ENCODE measurements at regions not wholly inside any gene's neighbourhood (a gene's known extent, or its start where the extent isn't known, plus 50 kb on each side); places are given as distances from the start of the nearest gene placed in this dataset.
A peak's percentile ranks its signal among the peaks of the same experiment; 100 is the strongest.

DNA sequence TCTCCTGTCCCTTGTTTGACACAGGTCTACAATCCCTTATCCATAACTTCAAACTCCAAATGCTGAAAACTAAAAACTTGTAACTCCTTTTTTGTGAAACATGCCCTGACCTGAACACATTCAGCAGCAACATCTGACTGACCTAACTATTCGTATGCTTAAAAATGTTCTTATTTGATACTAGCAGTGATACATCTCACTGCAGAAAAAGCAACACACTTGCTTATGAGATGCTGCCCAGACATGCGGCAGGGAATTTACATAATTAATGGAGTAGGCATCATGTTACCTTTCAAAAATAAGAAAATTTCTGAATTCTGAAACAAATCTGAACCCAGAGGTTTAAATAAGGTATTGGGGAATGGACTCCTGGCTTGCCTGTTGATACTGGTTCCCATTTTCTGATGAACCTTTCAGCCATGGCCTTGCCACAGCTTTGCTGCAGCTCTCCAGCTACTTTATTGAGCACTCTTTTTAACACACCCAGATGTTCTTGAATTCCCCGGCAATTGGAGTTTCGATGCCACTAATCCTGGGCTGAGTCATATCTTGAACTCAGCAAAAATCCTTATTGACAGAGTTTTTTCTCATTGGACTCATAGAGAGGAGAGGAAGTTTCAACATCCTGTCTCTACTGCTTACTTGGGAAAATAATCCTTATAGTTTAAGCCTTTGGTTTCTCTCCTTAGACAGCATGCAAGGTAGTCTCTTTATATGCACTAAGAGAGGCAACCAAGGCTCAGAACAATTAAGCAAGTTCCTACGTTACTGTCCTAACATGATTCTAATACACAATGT, 296.6 kb upstream of the LMCD1 start:
- DNase-seq = no peak

DNA sequence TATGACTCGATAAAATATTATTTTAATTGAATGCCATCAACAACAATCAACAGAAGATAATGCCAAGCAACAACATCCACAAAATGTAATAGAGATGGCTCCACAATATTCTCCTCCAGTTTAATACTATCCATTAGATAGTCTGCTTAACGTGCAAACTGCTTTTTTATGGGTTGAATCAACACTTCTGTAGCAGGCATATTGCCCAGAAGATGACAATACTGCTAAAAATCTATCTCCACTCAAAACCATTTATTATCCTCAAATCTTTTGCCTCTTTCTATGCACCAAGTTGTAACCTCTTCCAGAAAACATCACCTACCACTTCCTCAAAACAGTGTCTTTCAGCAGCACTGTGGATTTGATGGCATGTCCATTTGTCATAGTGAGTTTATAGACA, 295.7 kb upstream of the LMCD1 start:
- no peak for DNase-seq

DNA sequence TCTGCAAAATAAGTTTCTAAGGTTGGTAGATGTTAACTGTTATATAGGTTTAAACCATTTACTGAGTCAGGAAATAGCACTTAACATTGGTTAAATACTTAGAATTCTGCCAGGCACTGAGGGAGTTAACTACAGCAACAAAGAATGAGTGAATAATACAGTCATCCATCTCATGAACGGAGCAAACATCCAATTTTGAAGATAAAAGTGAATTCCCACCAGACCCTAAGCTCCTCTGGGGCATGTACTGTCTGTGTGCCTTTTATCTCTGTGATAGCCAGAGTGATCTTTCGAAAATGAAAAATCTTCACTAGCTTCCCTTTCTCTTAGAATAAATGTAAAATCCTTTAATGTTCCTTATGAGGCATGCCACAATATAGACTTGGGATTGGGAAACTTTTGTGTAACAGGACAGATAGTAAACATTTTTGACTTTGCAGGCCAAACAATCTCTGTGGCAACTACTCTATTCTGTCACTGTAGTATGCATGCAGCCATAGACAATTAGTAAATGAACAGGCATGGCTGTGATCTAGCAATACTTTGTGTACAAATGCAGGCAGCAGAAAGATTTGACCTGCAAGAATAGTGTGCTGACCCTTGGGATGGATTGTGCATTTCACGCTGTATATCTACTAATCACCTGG, 294.5 kb upstream of the LMCD1 start:
- no peak for DNase-seq

DNA sequence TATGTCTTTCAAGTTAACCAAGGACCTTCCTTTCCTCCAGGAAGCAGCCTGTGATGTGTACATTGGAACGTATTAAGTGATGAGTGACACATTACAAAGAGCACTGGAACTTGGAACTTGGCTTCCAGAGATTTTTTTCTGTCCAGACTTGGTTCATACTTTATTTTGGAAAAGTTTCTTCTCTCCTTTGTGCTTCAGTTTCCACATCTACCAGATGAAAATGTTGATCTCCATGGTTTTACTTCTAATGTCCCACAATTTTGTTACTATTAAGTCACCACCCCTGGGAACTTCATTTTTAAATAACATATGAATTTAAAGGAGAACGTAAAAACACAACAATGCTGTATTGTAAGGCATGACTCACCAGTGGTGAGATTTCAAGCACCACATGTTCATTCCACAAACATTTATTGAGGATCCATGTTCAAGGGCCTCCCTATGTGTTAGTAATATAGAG, 290.7 kb upstream of the LMCD1 start:
- DNase-seq = no peak

DNA sequence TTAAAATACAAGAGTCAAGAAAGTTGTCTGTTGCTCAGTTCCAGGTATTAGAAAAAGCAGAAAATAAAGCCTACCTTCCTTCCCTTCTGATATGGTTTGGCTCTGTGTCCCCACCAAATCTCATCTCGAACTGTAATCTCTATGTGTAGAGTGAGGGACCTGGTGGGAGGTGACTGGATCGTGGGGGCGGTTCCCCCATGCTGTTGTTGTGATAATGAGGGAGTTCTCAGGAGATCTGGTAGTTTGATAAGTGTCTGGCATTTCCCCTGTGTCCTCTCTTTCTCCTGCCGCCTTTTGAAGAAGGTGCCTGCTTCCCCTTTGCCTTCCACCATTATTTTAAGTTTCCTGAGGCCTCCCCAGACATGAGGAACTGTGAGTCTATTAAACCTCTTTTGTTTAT, 288.8 kb upstream of the LMCD1 start:
- no peak for DNase-seq

DNA sequence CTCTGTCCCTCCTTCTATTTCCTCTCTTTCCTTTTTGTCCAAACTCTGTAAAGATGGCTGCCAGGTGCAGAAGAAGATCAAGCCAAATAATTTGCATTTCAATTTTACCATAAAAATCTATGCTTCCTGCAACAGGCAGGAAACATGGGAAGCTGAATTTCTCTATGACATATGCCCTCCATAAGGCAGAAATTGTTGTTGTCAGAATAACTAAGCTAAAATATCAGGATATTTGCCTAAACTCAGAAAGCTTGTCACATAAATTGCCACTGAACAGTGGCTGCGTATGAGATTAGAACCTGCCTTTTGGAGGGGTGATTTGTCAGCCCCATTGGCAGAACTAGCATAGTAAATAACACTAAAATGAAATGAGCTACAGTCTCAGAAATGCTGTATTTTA, 288.3 kb upstream of the LMCD1 start:
- DNase-seq = no peak

DNA sequence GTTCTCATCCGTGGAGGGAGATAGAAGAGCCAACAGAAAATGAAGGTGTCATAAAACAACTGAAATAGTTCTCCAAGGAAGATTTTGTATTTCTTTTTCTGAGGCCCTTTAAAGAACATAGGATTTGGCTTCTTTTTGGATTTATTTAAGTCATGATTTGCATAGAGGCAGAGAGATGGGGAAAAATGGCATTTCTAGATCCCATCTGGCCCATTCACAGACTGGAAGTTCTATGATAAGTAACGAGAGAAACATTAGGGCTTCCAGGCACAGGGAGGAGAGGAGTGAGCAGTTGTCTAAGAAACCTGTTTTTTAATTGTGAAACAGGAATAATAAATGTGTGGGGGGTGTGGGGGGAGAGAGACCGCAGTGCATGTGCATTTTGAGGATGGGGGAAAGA, 285.8 kb upstream of the LMCD1 start:
- no peak for DNase-seq

DNA sequence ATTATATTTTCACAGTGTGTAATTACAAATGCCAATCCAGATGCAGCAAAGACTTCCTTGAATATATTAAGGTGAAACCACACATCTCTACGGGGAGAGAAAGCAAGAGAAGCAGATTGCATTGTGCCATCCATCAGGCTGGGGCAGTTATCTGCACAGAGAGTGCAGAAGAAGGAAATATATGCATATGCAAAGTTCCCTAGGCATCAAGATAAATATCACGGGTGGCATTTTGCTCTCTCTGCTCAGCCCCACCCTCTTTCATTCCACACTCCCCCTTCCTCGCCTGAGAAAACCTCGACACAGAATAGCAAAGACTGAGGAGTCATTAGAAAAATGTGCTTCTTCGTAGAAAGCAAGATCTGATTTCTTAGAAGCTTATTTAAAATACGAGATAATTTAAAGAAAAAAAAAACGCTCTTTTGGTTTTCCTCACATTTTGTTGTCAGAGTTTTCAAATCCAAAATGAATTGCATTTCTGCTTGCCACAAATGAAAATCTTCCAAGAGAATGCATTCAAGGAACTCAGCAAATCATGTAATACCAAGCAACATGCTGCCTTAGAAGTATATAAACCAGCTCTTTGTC, 283.2 kb upstream of the LMCD1 start:
- no peak for DNase-seq

DNA sequence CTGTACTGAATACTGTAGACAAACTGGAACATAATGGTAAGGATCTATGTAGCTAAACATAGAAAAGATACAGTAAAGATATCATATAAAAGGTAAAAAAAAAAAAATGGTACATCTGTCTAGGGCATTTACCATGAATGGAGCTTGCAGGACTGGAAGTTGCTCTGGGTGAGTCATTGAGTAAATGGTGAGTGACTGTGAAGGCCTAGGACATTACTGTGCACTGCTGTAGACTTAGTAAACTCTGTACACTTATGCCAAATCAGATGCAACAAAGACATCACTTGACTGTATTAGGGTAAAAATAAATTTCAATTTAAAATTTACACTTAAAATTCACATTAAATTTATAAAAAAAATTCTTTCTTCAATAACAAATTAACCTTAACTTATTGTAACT, 281.3 kb upstream of the LMCD1 start:
- DNase-seq = no peak

DNA sequence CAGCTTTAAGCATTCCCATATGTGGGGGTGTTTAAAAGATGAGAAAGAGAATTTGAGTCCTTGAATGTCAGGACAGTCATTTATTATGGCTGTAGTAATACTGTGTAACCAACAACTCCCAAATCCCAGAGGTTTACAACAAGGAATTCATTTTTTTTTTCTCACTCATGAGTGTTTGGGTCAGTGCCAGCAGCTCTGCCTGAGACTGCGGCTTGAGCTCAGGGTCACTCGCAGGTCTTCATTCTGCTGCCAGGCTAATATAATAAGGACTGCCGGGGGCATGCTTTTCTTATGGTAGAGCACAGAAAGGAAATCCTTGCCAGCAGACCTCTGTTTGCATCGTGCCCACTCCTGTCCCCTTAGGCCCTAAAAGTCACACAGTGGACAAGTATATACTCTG, 277.9 kb upstream of the LMCD1 start:
- no peak for DNase-seq

DNA sequence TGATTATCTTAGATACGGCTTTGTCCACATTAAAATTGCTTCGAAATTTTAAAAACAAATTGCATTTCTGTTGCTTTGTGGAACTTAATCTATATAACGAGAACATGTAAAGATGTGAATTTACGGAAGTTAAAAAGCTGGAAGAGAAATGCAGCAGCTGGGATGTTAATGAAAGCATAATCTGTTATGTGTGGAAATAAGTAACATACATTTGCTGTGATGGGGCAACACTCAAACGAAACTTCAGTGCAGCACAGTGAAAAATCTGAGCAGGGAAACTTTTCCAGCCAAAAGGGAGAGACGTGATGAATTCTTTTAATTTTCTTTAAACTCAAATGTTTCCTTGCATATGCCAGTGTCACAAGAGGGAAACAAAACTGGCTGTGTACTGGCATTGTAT, 276.7 kb upstream of the LMCD1 start:
- DNase-seq = no peak

DNA sequence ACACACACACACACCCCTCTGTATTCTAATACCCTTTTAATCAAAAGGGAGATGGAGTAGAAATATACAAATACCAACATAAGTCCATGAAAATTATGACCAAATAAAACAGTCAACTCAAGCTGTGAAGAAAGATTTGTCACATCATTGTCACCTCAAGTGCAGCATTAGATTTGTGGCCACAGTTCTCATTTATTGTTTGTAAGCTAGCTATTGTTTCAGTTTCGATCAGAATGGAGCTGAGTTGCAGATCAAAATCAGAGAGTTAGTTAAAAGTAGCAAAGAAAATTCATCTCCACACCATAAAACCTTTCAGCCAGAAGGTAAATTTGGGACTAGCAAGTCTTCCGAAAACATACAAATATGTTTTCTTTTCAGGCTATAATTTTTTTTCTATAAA, 267.7 kb upstream of the LMCD1 start:
- no peak for DNase-seq

DNA sequence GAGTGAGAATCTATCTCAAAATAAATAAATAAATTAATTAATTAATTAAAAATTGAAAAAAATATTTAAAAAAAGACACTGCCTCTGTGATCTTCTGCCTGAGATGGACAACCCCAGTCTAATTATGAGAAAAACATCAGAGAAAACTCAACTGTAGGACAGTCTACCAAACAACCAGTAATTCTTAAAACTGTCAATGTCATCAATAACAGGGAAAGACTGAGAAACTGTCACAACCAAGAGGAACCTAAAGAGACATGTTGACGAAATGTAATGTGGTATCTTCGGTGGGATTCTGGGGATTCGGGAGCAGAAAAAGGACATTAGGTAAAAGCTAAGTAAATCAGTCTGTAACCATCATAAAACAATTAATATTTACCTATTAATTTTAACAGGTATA, 265.4 kb upstream of the LMCD1 start:
- no peak for DNase-seq

DNA sequence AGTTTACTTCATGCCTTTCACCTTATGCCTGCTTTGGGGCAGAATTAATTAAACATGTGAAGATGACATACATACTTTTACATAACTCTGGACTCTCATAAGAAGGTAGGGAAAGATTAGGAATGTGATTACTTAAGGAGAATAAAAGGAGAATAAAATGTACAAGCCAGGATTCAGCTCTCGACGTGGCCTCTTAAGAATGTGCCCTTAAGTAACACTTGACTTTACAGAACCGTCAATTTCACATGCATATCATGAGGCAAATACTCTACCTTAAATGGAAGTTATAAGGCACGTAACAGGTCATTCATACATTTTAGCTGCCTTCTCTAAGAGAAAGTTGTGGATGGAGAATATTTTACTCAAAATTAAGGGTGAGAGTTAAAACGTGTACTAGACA, 263.7 kb upstream of the LMCD1 start:
- no peak for DNase-seq

DNA sequence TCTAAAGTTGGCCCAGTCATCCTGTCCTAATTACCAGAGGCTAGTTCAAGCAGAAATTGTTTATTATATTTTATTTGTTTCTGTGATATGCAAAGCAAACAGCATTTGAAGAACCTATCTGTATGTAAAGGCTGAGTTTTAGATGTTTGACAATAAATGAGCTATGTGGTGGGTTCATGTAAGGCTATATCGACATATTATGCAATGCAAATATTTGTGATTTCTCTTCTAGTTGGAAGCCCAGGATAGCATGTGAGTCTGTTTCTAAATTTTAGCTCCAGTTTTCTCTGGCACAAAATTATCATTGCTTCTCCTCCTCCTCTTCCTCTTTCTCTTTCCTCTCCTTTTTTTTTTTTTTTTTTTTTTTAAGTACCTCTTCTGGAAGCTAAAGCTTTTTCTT, 263.2 kb upstream of the LMCD1 start:
- DNase-seq = no peak

DNA sequence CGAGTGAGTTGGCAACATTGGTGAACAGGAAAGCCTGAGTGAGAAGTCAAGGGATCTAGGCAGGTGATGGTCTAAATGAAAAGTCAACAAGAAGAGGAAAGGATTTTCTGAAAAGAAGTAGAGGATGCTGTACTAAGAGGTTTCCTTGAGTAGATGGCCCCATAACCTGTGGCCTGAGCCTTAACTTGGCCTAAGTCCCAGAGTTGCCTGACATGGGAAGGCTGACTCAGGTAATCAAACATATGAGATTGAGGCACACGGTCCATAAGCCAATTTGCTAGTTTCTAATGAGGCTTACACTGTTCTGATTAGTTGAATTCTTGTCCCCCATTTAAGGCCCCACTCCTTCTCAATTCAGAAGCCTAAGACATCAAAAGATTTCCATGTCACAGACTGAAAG, 262.5 kb upstream of the LMCD1 start:
- no peak for DNase-seq

DNA sequence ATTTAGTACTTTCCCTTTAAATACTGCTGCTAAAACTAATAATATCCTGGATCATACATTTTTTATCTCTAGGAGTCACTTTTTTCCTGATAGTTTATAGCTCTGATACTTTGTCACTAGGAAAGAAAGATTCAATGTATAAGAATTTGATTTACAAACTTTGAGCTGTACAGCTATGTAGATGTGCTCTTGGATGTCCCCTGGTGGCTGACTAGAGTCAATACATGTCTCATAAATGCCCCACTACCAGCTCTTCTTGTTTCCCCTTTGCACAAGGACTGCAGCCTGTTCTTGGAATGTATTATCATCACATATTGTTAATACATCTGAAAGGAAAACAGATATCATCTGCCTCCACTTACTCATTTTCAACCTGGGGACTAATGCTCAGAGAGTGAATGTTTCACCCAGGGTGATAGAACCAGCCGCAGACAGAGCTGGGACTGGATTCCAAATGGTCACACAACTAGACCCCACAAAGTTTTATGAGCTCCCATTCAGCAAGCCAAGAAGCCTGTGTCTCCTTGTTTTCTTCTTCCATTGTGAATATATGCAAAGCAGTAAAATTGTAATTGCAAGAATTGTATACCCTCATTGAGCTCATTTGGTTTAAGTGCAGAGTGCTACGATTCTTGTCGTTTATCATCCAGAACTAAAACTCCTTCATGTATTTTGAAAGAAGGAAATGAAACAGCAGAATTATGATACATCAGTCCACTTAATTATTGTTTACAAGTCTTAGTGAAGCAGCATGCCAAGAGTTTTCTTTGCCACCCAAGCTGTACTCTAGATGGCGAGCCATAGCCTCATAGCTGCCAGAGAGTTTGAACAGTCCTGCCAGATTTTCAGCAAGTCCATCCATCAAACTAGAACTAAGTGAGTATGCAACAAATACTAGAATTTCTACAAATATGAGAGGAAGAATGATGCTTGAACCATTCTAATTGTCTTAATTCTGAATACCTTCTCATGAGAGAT, 261.6 kb upstream of the LMCD1 start:
- peak; percentile 47 for DNase-seq

DNA sequence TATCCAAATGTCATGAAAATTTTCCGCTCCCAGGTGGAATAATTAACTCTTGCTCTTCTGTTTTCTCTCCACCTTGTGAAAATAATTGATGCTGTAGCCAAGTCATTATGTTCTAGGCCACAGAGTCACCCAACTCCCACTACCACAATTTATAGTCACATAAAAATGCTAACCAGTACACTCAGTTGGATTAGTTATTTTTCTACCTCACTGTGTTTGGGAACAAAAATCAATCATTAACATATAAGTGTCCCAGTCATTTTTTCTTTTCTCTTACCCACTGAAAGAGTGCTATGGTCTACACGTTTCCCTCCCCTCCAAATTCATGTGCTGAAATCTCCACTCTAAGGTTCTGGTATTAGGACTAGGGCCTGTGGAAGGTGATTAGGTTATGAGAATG, 255.6 kb upstream of the LMCD1 start:
- DNase-seq = no peak

DNA sequence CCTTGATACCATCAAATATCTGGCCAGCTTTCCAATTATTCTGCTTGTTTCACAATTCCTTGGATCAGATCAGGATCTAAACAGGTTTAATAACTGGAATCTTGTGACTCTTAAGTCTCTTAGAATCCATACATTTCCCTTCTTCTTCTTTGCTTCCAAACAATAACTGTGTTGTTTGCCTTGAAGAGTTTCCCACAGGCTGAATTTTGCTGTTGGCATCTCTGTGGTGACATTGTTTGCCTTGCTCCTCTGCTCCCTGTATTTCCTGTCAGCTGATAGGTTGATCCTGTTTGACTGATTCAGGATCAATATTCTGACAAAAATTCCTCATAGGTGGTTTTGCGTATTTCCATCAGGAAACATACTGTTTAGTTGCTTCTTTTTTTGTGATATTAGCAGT, 248.4 kb upstream of the LMCD1 start:
- no peak for DNase-seq

DNA sequence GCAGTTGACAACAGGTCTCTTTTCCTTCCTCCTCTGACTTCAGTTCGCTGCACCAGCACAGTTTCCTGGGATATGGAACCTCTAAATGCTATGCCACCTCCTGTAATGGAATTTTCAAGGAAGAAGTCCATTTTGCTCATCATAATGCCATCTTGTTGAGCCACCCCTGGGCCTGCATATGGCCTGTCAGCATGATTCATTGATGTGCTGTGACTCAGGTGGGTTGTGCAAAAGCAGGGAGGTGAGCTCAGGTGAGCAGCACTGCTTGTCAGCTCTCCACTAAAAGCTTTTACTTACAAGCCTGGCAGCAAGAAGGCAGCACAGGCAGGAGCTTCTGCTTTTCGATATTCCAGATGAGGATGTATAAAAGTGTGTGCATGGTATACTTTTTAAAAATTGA, 247.1 kb upstream of the LMCD1 start:
- DNase-seq = no peak

DNA sequence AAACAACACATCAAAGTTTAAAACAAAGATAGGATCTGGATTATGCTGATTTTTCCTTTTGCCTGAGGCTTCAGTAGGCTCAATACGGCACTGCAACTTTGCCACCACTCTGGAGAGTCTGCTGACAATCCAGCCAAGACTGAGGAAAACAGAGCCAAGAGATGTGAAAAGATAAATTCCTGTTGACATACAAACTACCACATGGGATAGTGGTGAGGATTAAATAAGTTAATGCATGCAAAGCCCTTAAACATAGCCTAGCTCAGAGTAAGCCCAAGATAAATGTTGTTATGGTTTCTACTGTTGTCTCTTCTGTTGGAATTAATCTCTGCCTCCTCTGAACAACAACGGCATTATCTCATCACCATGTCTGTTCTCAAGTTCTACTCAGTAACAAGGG, 245.9 kb upstream of the LMCD1 start:
- DNase-seq = no peak

DNA sequence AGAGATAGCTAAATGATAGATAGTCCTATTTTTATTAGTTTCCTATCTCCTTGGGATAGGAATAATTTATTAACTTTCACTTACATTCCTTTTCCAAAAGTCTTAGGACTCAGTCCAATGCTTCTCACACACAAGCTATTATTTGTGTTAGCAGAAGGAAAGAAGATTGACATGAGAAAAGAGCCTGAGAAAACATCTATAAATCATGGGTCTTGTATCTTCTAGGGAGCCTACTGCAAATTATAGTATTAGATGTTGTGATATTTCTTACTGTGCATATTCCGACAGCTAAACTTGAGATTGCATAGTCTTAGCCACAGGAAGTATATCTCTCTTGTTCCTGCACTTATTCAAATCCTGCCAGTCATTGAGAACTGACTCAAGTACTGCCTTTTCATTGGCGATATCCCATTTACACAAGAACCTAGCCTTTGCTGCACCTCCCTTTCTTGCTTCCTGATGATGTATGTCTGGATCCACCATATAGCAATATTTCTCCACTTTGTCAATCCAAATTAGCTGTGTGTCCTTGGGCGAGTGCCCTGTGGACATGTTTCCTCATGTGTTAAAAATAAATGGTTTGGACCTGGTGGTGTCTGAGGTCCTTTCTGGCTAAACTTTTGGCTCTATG, 245.1 kb upstream of the LMCD1 start:
- DNase-seq = no peak

DNA sequence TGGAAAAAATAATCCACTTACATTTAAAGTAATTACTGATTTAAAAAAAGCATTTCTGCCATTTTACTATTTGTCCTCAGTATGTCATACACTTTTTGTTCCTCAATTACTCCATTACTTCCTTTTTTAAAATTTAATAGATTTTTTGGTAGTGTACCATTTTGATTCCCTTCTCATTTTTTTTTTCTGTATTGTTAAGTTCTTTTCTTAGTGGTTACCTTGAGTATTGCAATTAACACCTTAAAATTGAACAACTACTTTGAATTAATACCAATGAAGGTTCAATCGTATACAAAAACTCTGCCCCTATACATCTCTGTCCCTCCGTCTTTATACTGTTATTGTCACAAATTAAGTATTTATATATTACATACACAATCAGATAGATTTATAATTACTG, 240.6 kb upstream of the LMCD1 start:
- no peak for DNase-seq
